PC-3 (cell line): ENCODE measurements at regions not wholly inside any gene's neighbourhood (a gene's known extent, or its start where the extent isn't known, plus 50 kb on each side); places are given as distances from the start of the nearest gene placed in this dataset.
"Not testable (repeated sequence)": the region's sequence is repeated elsewhere in the genome, so short reads cannot be mapped to it uniquely, and the experiment has no call there.

Source experiments
- ATAC-seq: fragments of 200-7000 bp; cut with Tn5 transposase; 2 replicates; pipeline ENCODE4 v1.9.1; 2020; ENCODE audit warnings: mild to moderate bottlenecking, moderate library complexity
- BruUV-seq: library from RNA; stranded (reverse); fragments of 400-500 nt; replicated peaks from 2 replicates; lab custom pipeline; 2021; lab: Mats Ljungman, UMichigan
- CTCF ChIA-PET: fragments of 300-600 bp; sonication (Branson Sonifier 250); formaldehyde crosslinking; loops from one replicate; lab custom pipeline; 2022; ENCODE audit warnings: antibody characterized with exemption; lab: Charles Lee
- POLR2A ChIA-PET: fragments of 300-600 bp; sonication (Branson Sonifier 250); formaldehyde crosslinking; loops from one replicate; lab custom pipeline; 2022; ENCODE audit warnings: antibody characterized with exemption; ENCODE audit not compliant: unreplicated experiment; lab: Charles Lee
- DNase-seq: peaks from one replicate; pipeline ENCODE4 v3.0.0-alpha.2; 2015
- H2AFZ ChIP-seq: fragments of 300-600 bp; sonication (generic); 2 replicates; pipeline ENCODE4 v1.6.0; 2016; ENCODE audit warnings: antibody characterized with exemption, low read length
- H3F3A ChIP-seq: fragments of 300-600 bp; sonication (generic); one replicate; pipeline ENCODE4 v1.6.0; 2017; ENCODE audit warnings: antibody characterized with exemption, low read length, control low read depth, mild to moderate bottlenecking; ENCODE audit not compliant: unreplicated experiment
- H3K27ac ChIP-seq: fragments of 300-600 bp; sonication (generic); 2 replicates; pipeline ENCODE4 v1.5.1; 2016; ENCODE audit warnings: mild to moderate bottlenecking, low read length
- H3K27me3 ChIP-seq: fragments of 300-600 bp; sonication (generic); 2 replicates; pipeline ENCODE4 v1.6.1; 2016; ENCODE audit warnings: low read length, mixed read lengths
- H3K36me3 ChIP-seq: fragments of 300-600 bp; sonication (generic); 2 replicates; pipeline ENCODE4 v1.6.1; 2016; ENCODE audit warnings: low read depth, mixed run types, low read length, mixed read lengths
- H3K4me1 ChIP-seq: fragments of 300-600 bp; sonication (generic); 2 replicates; pipeline ENCODE4 v1.5.1; 2016; ENCODE audit warnings: low read length; ENCODE audit not compliant: insufficient read depth
- H3K4me2 ChIP-seq: fragments of 300-600 bp; sonication (generic); 2 replicates; pipeline ENCODE4 v1.6.0; 2016; ENCODE audit warnings: low read length
- H3K4me3 ChIP-seq: fragments of 300-600 bp; sonication (generic); 2 replicates; pipeline ENCODE4 v1.5.1; 2016; ENCODE audit warnings: mild to moderate bottlenecking, low read length, mixed read lengths
- H3K79me2 ChIP-seq: fragments of 300-600 bp; sonication (generic); 2 replicates; pipeline ENCODE4 v1.6.1; 2017; ENCODE audit warnings: low read length, mixed read lengths
- H3K9ac ChIP-seq: fragments of 300-600 bp; sonication (generic); 2 replicates; pipeline ENCODE4 v1.6.0; 2016; ENCODE audit warnings: mild to moderate bottlenecking, low read length
- H3K9me2 ChIP-seq: fragments of 300-600 bp; sonication (generic); replicated peaks from 2 replicates; pipeline ENCODE4 v1.6.1; 2016; ENCODE audit warnings: mixed run types, low read length, mixed read lengths
- H3K9me3 ChIP-seq: fragments of 300-600 bp; sonication (generic); 2 replicates; pipeline ENCODE4 v1.6.1; 2016; ENCODE audit warnings: low read length, mixed read lengths
- H4K20me1 ChIP-seq: fragments of 300-600 bp; sonication (generic); 2 replicates; pipeline ENCODE4 v1.6.1; 2016; ENCODE audit warnings: low read length, mixed read lengths
- EZH2 ChIP-seq: fragments of 300-600 bp; sonication (generic); IDR thresholded peaks from one replicate; pipeline ENCODE4 v1.6.1; 2017; ENCODE audit warnings: antibody characterized with exemption, mild to moderate bottlenecking, low read length; ENCODE audit not compliant: unreplicated experiment
- EZH2phosphoT487 ChIP-seq: fragments of 300-600 bp; sonication (generic); IDR thresholded peaks from 2 replicates; pipeline ENCODE4 v1.6.1; 2018; ENCODE audit warnings: mild to moderate bottlenecking, antibody characterized with exemption, low read length, borderline replicate concordance
- intact Hi-C: fragments of 100-400 bp; cut with micrococcal nuclease; formaldehyde crosslinking; loops from 2 replicates; pipeline ENCODE4 v1.9.0; 2023
- TF ChIP-seq, protein P1 (sequence below): fragments of 300-600 bp; sonication (generic); conservative IDR thresholded peaks from 2 replicates; pipeline ENCODE4 v1.5.1; 2017; ENCODE audit warnings: antibody characterized with exemption, low read depth, mild to moderate bottlenecking, low read length

- POLR2A ChIA-PET, ATAC-seq, H2AFZ ChIP-seq, CTCF ChIA-PET, H3K9ac ChIP-seq, H3K27ac ChIP-seq, H3K9me2 ChIP-seq, H3F3A ChIP-seq, H3K4me3 ChIP-seq, H3K79me2 ChIP-seq, intact Hi-C loops, H3K27me3 ChIP-seq, H3K4me2 ChIP-seq, H3K4me1 ChIP-seq, H3K9me3 ChIP-seq, DNase-seq, H4K20me1 ChIP-seq, H3K36me3 ChIP-seq, BruUV-seq: not testable (repeated sequence)
Observed at GRCh38 chr17:22322893-22323550, 630.7 kb downstream of the KCNJ18 start.

DNA sequence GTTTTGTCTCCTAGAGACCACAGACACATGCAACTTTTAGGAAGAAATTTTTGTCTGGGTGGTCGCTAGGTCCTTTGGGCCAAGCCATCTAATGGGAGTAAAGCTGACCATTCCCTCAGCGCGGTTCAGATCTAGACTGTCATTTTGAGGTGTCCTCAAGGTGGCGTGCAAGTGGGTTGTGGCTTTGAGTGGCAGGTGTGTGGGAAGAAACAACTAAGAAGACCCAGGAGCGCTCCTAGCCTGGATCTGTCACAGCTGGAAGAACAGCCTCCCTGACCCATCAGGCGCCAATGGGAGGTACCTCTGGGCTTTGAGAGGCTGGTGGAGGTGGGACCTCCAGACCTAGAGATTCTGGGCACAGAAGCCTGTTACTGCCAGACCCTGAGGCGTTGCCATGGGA, 645.1 kb downstream of the KCNJ18 start:
- H3F3A ChIP-seq, result no peaks in the 10 kb centered on the region
- no peak overlapping the region for H3K27ac ChIP-seq
- no peaks in the 10 kb centered on the region for H4K20me1 ChIP-seq
- no peaks in the 10 kb centered on the region for H3K36me3 ChIP-seq
- TF ChIP-seq, protein P1, sequence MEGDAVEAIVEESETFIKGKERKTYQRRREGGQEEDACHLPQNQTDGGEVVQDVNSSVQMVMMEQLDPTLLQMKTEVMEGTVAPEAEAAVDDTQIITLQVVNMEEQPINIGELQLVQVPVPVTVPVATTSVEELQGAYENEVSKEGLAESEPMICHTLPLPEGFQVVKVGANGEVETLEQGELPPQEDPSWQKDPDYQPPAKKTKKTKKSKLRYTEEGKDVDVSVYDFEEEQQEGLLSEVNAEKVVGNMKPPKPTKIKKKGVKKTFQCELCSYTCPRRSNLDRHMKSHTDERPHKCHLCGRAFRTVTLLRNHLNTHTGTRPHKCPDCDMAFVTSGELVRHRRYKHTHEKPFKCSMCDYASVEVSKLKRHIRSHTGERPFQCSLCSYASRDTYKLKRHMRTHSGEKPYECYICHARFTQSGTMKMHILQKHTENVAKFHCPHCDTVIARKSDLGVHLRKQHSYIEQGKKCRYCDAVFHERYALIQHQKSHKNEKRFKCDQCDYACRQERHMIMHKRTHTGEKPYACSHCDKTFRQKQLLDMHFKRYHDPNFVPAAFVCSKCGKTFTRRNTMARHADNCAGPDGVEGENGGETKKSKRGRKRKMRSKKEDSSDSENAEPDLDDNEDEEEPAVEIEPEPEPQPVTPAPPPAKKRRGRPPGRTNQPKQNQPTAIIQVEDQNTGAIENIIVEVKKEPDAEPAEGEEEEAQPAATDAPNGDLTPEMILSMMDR, result no peak
- TF ChIP-seq EZH2, result no peak
- no peak for TF ChIP-seq EZH2phosphoT487
- no peaks in the 10 kb centered on the region for H3K9me3 ChIP-seq
- no peak overlapping the region for H2AFZ ChIP-seq
- no peaks in the 10 kb centered on the region for H3K9me2 ChIP-seq
- no peaks in the 10 kb centered on the region for H3K27me3 ChIP-seq
- intact Hi-C loops, result no loop called here
- no peak for ATAC-seq
- no peak for DNase-seq
- H3K9ac ChIP-seq, result no peak overlapping the region
- CTCF ChIA-PET, result no interaction called here
- POLR2A ChIA-PET, result no interaction called here
- H3K4me3 ChIP-seq, result no peak overlapping the region
- H3K4me1 ChIP-seq, result no peaks in the 10 kb centered on the region
- BruUV-seq, result no TSS peak
- no peaks in the 10 kb centered on the region for H3K79me2 ChIP-seq
- no peak overlapping the region for H3K4me2 ChIP-seq

- H3F3A ChIP-seq, H3K4me3 ChIP-seq, H3K4me2 ChIP-seq, H3K9me2 ChIP-seq, intact Hi-C loops, CTCF ChIA-PET, DNase-seq, H2AFZ ChIP-seq, POLR2A ChIA-PET, BruUV-seq, H3K27ac ChIP-seq, H3K9me3 ChIP-seq, ATAC-seq, H3K27me3 ChIP-seq, H3K79me2 ChIP-seq, H3K36me3 ChIP-seq, H3K4me1 ChIP-seq, H4K20me1 ChIP-seq, H3K9ac ChIP-seq: not testable (repeated sequence)
Observed at GRCh38 chr17:22356603-22357002, 664.3 kb downstream of the KCNJ18 start.

GRCh38 chr17:22370988-22371387, 678.7 kb downstream of the KCNJ18 start:
- H2AFZ ChIP-seq, H3K4me3 ChIP-seq, H3K79me2 ChIP-seq, H3K36me3 ChIP-seq, intact Hi-C loops, H3K9me2 ChIP-seq, H3K27me3 ChIP-seq, H3K9me3 ChIP-seq, H3F3A ChIP-seq, H3K27ac ChIP-seq, H3K4me2 ChIP-seq, CTCF ChIA-PET, ATAC-seq, H3K4me1 ChIP-seq, H4K20me1 ChIP-seq, POLR2A ChIA-PET, BruUV-seq, DNase-seq, H3K9ac ChIP-seq: not testable (repeated sequence)
